ENCODE measurements at regions not wholly inside any gene's neighbourhood (a gene's known extent, or its start where the extent isn't known, plus 50 kb on each side); places are given as distances from the start of the nearest gene placed in this dataset.

DNA sequence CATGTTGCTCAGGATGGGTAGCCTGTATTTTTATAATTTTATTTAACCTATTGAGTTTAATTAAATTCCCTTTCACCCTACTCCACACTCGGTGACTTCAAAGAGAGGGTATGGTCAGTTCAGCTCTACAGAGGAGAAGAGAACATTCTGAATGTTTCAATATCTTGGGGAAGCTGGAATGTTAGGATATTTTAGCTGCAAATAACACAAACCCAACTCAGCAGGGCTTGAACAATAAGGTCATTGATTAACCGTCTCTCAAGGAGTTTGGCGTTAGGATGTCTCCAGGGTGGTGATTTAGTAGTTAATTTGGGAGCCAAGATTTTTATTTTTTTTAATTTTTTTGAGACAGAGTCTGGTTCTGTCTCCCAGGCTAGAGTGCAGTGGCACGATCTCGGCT is 143.6 kb upstream of the SALL4 start:
- no peak for TF ChIP-seq CTCF (conservative IDR thresholded peaks at IDR 0.05 in 1 of 2, IDR thresholded peaks at IDR 0.05 in 1 of 2; ENCODE audit: extremely low read depth in 1 of 2, insufficient read depth in 1 of 2, low read depth in 1 of 2, low read length in 2 of 2)
- TF ChIP-seq EZH2 (IDR thresholded peaks at IDR 0.05; ENCODE audit: borderline replicate concordance, low read length): no peak

Data from mammary epithelial cell (primary cell).